ENCODE measurements at regions not wholly inside any gene's neighbourhood (a gene's known extent, or its start where the extent isn't known, plus 50 kb on each side); places are given as distances from the start of the nearest gene placed in this dataset.

DNA sequence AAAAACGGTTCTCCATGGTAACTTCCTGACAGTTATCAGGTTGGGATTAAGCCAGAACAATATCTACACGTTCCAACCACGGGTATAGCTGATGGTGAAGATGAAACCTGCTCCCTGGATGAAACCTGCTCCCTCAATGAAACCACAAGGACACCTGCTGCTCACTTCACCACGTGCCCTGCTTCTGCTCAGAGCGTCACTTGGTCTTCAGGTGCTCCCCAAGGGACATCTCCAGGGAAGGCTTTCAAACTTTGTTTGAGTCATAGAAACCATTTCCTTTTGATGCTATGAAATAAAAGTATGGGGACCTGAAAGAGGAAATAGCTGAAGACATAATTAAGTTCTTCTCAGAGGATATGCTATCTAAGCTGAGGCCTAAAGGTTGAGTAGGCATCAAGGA, 242.4 kb downstream of the MED10 start:
- TF ChIP-seq, protein P1, sequence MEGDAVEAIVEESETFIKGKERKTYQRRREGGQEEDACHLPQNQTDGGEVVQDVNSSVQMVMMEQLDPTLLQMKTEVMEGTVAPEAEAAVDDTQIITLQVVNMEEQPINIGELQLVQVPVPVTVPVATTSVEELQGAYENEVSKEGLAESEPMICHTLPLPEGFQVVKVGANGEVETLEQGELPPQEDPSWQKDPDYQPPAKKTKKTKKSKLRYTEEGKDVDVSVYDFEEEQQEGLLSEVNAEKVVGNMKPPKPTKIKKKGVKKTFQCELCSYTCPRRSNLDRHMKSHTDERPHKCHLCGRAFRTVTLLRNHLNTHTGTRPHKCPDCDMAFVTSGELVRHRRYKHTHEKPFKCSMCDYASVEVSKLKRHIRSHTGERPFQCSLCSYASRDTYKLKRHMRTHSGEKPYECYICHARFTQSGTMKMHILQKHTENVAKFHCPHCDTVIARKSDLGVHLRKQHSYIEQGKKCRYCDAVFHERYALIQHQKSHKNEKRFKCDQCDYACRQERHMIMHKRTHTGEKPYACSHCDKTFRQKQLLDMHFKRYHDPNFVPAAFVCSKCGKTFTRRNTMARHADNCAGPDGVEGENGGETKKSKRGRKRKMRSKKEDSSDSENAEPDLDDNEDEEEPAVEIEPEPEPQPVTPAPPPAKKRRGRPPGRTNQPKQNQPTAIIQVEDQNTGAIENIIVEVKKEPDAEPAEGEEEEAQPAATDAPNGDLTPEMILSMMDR (IDR thresholded peaks at IDR 0.05): no peak
- TF ChIP-seq POLR2A (IDR thresholded peaks at IDR 0.05) (no peak), EP300 (IDR thresholded peaks at IDR 0.05) (no peak)
